Left lung (tissue), 4 donors: ENCODE measurements at regions not wholly inside any gene's neighbourhood (a gene's known extent, or its start where the extent isn't known, plus 50 kb on each side); places are given as distances from the start of the nearest gene placed in this dataset.

Source experiments
- ATAC-seq: fragments of 200-7000 bp; cut with Tn5 transposase; one replicate; pipeline ENCODE4 v1.9.1; 2020; ENCODE audit warnings: moderate library complexity
- DNase-seq, 4 donors: peaks; one replicate each; pipeline ENCODE4 v3.0.0-alpha.2; 2013 to 2020
- H3K27ac ChIP-seq, 2 donors: fragments of 200-600 bp; sonication (generic) in 1 of 2; one replicate each; pipeline versions ENCODE4 v1.5.0 to v1.8.0; 2020 to 2021
- H3K27me3 ChIP-seq, 2 donors: fragments of 200-600 bp; sonication (generic) in 1 of 2; one replicate each; pipeline versions ENCODE4 v1.5.0 to v1.8.0; 2020 to 2021
- H3K36me3 ChIP-seq, 2 donors: fragments of 200-600 bp; sonication (generic) in 1 of 2; one replicate each; pipeline versions ENCODE4 v1.5.0 to v1.8.0; 2020 to 2021
- H3K4me1 ChIP-seq, 2 donors: fragments of 200-600 bp; one replicate each; pipeline ENCODE4 v1.8.0; 2021
- H3K4me3 ChIP-seq, 2 donors: fragments of 200-600 bp; sonication (generic) in 1 of 2; one replicate each; pipeline versions ENCODE4 v1.5.0 to v1.8.0; 2020 to 2021; ENCODE audit warnings: mild to moderate bottlenecking in 1 of 2
- H3K9me3 ChIP-seq, 2 donors: fragments of 200-600 bp; sonication (generic) in 1 of 2; one replicate each; pipeline versions ENCODE4 v1.5.0 to v1.8.0; 2020 to 2021
- CTCF ChIP-seq, 2 donors: fragments of 200-600 bp; sonication (generic) in 1 of 2; IDR thresholded peaks; one replicate each; pipeline versions ENCODE4 v1.5.0 to v1.8.0; 2021; ENCODE audit warnings: antibody characterized with exemption in 2 of 2
- intact Hi-C, 2 donors: fragments of 100-400 bp; cut with DNase I; formaldehyde crosslinking; loops; one replicate each; pipeline versions ENCODE4 v1.11.2 to v1.14.2; 2022
- donor health status: DM: no; HTN: yes; CAD: no.
- donor health status: DM: no; HTN: no; CAD: no.

GRCh38 chr18:38421021-38421420 lies 855.4 kb upstream of the CELF4 start:
- no peak for TF ChIP-seq CTCF (IDR thresholded peaks at IDR 0.05)
- intact Hi-C loops: no loop called here
- H3K4me3 ChIP-seq: no peak overlapping the region
- no peaks in the 10 kb centered on the region for H3K9me3 ChIP-seq
- H3K27me3 ChIP-seq: no peaks in the 10 kb centered on the region
- H3K36me3 ChIP-seq: no peaks in the 10 kb centered on the region
- DNase-seq (no peak), ATAC-seq (no peak)
- H3K4me1 ChIP-seq: no peaks in the 10 kb centered on the region
- no peak overlapping the region for H3K27ac ChIP-seq

- no peak for ATAC-seq
- no peak overlapping the region for H3K4me3 ChIP-seq
- no peaks in the 10 kb centered on the region for H3K4me1 ChIP-seq
Observed at GRCh38 chr18:38420611-38421010, 855.0 kb upstream of the CELF4 start.

GRCh38 chr18:38415811-38416210 lies 850.2 kb upstream of the CELF4 start:
- no peak for ATAC-seq
- no peak overlapping the region for H3K4me3 ChIP-seq
- no peaks in the 10 kb centered on the region for H3K4me1 ChIP-seq
- H3K36me3 ChIP-seq: no peaks in the 10 kb centered on the region
- no peak for DNase-seq
- H3K27me3 ChIP-seq: no peaks in the 10 kb centered on the region
- intact Hi-C loops: no loop called here
- H3K9me3 ChIP-seq: no peaks in the 10 kb centered on the region
- no peak for TF ChIP-seq CTCF (IDR thresholded peaks at IDR 0.05)
- H3K27ac ChIP-seq: no peak overlapping the region

More at GRCh38 chr18:38420611-38421010, 855.0 kb upstream of the CELF4 start:
- H3K9me3 ChIP-seq: no peaks in the 10 kb centered on the region
- no peaks in the 10 kb centered on the region for H3K36me3 ChIP-seq
- intact Hi-C loops: no loop called here
- no peaks in the 10 kb centered on the region for H3K27me3 ChIP-seq
- no peak for TF ChIP-seq CTCF (IDR thresholded peaks at IDR 0.05)
- H3K27ac ChIP-seq: no peak overlapping the region
- DNase-seq: no peak

- Histone ChIP-seq H3K27ac (no peak overlapping the region), H3K4me3 (no peak overlapping the region), H3K27me3 (no peaks in the 10 kb centered on the region), H3K36me3 (no peaks in the 10 kb centered on the region), H3K9me3 (peaks cover 0 to 4% of the 10 kb centered on the region in 2 donors), H3K4me1 (no peaks in the 10 kb centered on the region)
- TF ChIP-seq CTCF (IDR thresholded peaks at IDR 0.05): no peak
- intact Hi-C loops: no loop called here
- ATAC-seq (peak; percentile 73), DNase-seq (peak in 2 of 4 donors; percentile 6 to 41)
Observed at GRCh38 chr18:38413193-38413592, 847.6 kb upstream of the CELF4 start.

- H3K9me3 ChIP-seq: peaks cover 0 to 7% of the 10 kb centered on the region in 2 donors
- DNase-seq (no peak), ATAC-seq (no peak)
- H3K36me3 ChIP-seq: no peaks in the 10 kb centered on the region
- no peak overlapping the region for H3K4me3 ChIP-seq
- no peak overlapping the region for H3K27ac ChIP-seq
- no peak for TF ChIP-seq CTCF (IDR thresholded peaks at IDR 0.05)
- no peaks in the 10 kb centered on the region for H3K27me3 ChIP-seq
- intact Hi-C loops: no loop called here
- no peaks in the 10 kb centered on the region for H3K4me1 ChIP-seq
Observed at GRCh38 chr18:38406607-38407006, 841.0 kb upstream of the CELF4 start.
